ENCODE measurements at regions not wholly inside any gene's neighbourhood (a gene's known extent, or its start where the extent isn't known, plus 50 kb on each side); places are given as distances from the start of the nearest gene placed in this dataset.

GRCh38 chr3:117843356-117843755 lies 1133.8 kb downstream of the TUSC7 start:
- POLR2A ChIA-PET, result no interaction called here
- Histone ChIP-seq H3K9ac (ENCODE audit: insufficient read depth in 1 of 2, low read depth in 2 of 2, low read length in 2 of 2) (no peak overlapping the region), H3K9me3 (replicated peaks; ENCODE audit: control insufficient read depth, insufficient read depth, low read depth, low read length) (no peaks in the 10 kb centered on the region), H3K36me3 (ENCODE audit: control insufficient read depth, insufficient read depth, low read length) (no peaks in the 10 kb centered on the region), H2AFZ (ENCODE audit: low read depth, low read length) (no peak overlapping the region), H3K4me2 (ENCODE audit: insufficient read depth, low read length) (no peak overlapping the region), H3K9me1 (ENCODE audit: control insufficient read depth, insufficient read depth, low read length) (no peaks in the 10 kb centered on the region), H3K27me3 (ENCODE audit: control insufficient read depth in 2 of 2, insufficient read depth in 2 of 2, low read length in 2 of 2) (no peaks in the 10 kb centered on the region), H3K79me2 (ENCODE audit: control insufficient read depth, insufficient read depth, low read length) (no peaks in the 10 kb centered on the region), H4K20me1 (replicated peaks; ENCODE audit: control insufficient read depth, insufficient read depth, low read length) (no peaks in the 10 kb centered on the region), H3K4me3 (no peak overlapping the region), H3K4me1 (replicated peaks in 1 of 2; ENCODE audit: control insufficient read depth in 2 of 2, insufficient read depth in 2 of 2, low read length in 2 of 2) (no peaks in the 10 kb centered on the region), H3K27ac (ENCODE audit: extremely low read depth, low read depth, low read length) (no peak overlapping the region)
- no peak for FAIRE-seq
- in situ Hi-C loops (cut with MboI), result no loop called here
- intact Hi-C loops (cut with micrococcal nuclease), result no loop called here
- CTCF ChIA-PET (ENCODE audit: low intra/inter-chr PET ratio), result no interaction called here
- BruUV-seq (replicated peaks), result no TSS peak
- no peak for DNase-seq (ENCODE audit: extremely low read depth in 1 of 4, low spot score in 3 of 4)
- no peak for ATAC-seq
- TF ChIP-seq JUN (IDR thresholded peaks at IDR 0.05; ENCODE audit: borderline replicate concordance, low read depth, low read length) (no peak), JUN (CRISPR knock-in tag; IDR thresholded peaks at IDR 0.05; ENCODE audit: borderline replicate concordance) (no peak), RBM17 (IDR thresholded peaks at IDR 0.05; ENCODE audit: borderline replicate concordance, low read depth, low read length) (no peak), ZNF274 (IDR thresholded peaks at IDR 0.05; ENCODE audit: borderline replicate concordance, low read depth, low read length) (no peak), ZKSCAN1 (IDR thresholded peaks at IDR 0.05; ENCODE audit: low read depth, low read length) (no peak), CBFA2T2 (conservative IDR thresholded peaks at IDR 0.05) (no peak), ZNF609 (CRISPR knock-in tag; IDR thresholded peaks at IDR 0.05; ENCODE audit: borderline replicate concordance) (no peak), ZBTB11 (CRISPR knock-in tag; IDR thresholded peaks at IDR 0.05) (no peak), ZC3H11A (IDR thresholded peaks at IDR 0.05; ENCODE audit: low read depth, low read length) (no peak), NEUROD1 (IDR thresholded peaks at IDR 0.05; ENCODE audit: borderline replicate concordance, low read depth, low read length, partially characterized antibody) (no peak), ETV1 (tag; conservative IDR thresholded peaks at IDR 0.05; ENCODE audit: low read depth) (no peak), ZNF347 (CRISPR knock-in tag; IDR thresholded peaks at IDR 0.05; ENCODE audit: low read depth) (no peak), MCM2 (IDR thresholded peaks at IDR 0.05; ENCODE audit: low read depth) (no peak)

All from K562 (cell line).